ENCODE measurements at regions not wholly inside any gene's neighbourhood (a gene's known extent, or its start where the extent isn't known, plus 50 kb on each side); places are given as distances from the start of the nearest gene placed in this dataset.

GRCh38 chr10:61321041-61321857 lies 131.9 kb downstream of the TMEM26 start:
- TF ChIP-seq CTCF (conservative IDR thresholded peaks at IDR 0.05; ENCODE audit: low read depth, low read length) = no peak
- no peak for TF ChIP-seq POLR2A (IDR thresholded peaks at IDR 0.05; ENCODE audit: low read depth, low read length)
- no peak for TF ChIP-seq RFX5 (IDR thresholded peaks at IDR 0.05; ENCODE audit: low read depth, low read length)
- no peak for TF ChIP-seq USF2 (IDR thresholded peaks at IDR 0.05; ENCODE audit: low read depth, low read length)
